ENCODE measurements at regions not wholly inside any gene's neighbourhood (a gene's known extent, or its start where the extent isn't known, plus 50 kb on each side); places are given as distances from the start of the nearest gene placed in this dataset.

DNA sequence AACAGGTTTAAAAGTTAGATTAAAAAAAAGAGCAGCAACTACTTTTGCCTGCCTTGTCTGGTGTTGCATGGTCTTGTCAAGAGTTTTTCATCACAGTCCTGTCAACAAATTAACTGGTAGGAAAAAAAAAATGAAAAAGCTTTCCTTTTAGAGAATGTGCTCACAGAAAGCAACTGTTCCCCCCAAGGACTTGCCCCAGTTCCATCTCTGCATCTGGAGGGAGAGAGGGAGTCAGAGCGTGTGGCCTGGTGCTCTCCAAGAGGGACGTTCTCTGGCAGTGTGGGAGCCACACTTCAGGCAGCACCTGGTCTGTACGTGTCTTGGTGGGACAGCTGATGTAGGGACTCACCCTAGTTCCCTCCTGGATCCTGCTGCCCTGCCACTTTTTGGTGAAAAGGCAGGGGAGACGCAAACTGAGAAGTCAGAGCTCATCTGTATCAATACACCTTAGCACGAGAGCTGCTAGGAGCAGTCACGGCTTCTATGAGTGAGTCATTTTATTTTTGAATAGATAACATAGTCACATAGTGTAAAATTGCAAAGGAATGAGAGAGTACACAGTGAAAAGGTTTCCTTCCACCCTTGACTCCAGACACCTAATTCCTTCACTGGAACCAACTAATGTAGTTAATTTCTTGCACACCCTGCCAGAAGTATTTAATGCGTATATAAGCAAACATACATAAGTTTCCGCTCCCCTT, 172.5 kb upstream of the MGAT5 start:
- TF ChIP-seq, protein P1, sequence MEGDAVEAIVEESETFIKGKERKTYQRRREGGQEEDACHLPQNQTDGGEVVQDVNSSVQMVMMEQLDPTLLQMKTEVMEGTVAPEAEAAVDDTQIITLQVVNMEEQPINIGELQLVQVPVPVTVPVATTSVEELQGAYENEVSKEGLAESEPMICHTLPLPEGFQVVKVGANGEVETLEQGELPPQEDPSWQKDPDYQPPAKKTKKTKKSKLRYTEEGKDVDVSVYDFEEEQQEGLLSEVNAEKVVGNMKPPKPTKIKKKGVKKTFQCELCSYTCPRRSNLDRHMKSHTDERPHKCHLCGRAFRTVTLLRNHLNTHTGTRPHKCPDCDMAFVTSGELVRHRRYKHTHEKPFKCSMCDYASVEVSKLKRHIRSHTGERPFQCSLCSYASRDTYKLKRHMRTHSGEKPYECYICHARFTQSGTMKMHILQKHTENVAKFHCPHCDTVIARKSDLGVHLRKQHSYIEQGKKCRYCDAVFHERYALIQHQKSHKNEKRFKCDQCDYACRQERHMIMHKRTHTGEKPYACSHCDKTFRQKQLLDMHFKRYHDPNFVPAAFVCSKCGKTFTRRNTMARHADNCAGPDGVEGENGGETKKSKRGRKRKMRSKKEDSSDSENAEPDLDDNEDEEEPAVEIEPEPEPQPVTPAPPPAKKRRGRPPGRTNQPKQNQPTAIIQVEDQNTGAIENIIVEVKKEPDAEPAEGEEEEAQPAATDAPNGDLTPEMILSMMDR (conservative IDR thresholded peaks at IDR 0.05 in 1 of 2, IDR thresholded peaks at IDR 0.05 in 1 of 2; ENCODE audit: extremely low read depth in 1 of 2, insufficient read depth in 1 of 2, low read depth in 1 of 2, low read length in 2 of 2): no peak
- no peak for TF ChIP-seq EZH2 (IDR thresholded peaks at IDR 0.05; ENCODE audit: borderline replicate concordance, low read length)

Measured in mammary epithelial cell (primary cell).